Hematopoietic multipotent progenitor cell treated with erythropoietin and hydrocortisone succinate and interleukin-3 and kit ligand, for 8 days (in vitro differentiated cells): ENCODE measurements at regions not wholly inside any gene's neighbourhood (a gene's known extent, or its start where the extent isn't known, plus 50 kb on each side); places are given as distances from the start of the nearest gene placed in this dataset.

Experiments used
- DNase-seq: peaks from one replicate; pipeline ENCODE4 v3.0.0-alpha.2; 2015

DNA sequence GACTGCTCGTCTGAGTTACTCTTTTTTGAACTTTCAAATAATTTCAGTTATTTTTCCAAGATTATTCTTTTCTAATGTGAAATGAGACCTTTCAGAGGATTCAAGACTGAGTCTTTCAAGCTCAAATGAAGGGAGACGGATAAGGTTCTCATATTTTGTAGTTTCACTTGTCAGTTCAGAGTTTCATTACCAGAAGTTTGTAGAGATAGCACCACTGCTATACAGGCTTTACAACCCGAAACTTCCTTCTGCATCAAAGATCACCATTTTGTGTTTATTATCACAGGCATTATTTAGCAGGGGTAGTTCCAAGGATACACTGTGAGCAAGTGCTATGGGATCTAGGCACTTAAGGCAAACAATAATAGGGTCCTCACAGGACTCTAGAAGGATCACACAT, 74.7 kb upstream of the EPHA7 start:
- DNase-seq: no peak

DNA sequence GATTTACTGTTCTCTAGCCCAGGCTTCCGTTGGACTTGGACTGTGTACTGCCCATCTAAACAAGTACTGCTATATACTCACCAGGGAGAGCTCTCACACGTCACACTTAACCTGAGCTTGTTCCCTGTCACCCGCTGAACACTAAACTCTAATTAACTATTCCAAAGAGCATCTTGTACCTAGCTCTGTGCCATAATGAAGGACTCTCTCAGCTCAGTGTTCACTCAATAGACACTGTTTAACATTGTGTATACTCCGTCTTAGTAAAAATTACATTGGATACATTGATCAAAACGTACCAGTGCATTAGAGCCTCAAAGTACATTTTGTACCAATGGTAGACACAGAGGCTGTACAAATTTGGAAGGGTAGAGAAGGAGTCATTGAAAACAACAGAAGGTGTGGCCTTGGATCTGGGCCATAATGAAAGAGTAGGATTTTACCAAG, 55.4 kb upstream of the EPHA7 start:
- no peak for DNase-seq

- no peak for DNase-seq
These were observed 51.9 kb upstream of the EPHA7 start for GRCh38 chr6:93471281-93471680.
